ENCODE measurements at regions not wholly inside any gene's neighbourhood (a gene's known extent, or its start where the extent isn't known, plus 50 kb on each side); places are given as distances from the start of the nearest gene placed in this dataset.
A peak's percentile ranks its signal among the peaks of the same experiment; 100 is the strongest.
"Not testable (repeated sequence)": the region's sequence is repeated elsewhere in the genome, so short reads cannot be mapped to it uniquely, and the experiment has no call there.

DNA sequence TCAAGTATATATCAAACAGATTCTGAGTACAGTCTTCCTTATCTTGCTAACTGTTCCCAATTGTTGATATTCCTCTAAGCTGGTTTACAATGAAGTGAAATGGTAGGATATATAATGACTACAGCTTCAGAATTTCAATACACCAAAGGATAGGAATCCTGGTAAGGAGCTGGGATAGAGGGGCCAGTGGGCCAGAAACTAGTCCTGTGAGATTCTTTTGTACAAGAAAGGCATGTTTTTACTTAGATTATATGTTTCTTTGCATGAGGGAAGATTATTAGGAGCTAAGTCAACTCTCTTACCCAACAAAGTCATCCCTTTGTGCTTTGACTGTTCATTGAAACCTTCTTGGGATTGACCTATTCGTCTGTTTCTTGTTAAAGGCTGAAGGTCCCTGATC lies 435.7 kb downstream of the PLK2 start:
- DNase-seq (ENCODE audit: low read depth in 2 of 2) = no peak

DNA sequence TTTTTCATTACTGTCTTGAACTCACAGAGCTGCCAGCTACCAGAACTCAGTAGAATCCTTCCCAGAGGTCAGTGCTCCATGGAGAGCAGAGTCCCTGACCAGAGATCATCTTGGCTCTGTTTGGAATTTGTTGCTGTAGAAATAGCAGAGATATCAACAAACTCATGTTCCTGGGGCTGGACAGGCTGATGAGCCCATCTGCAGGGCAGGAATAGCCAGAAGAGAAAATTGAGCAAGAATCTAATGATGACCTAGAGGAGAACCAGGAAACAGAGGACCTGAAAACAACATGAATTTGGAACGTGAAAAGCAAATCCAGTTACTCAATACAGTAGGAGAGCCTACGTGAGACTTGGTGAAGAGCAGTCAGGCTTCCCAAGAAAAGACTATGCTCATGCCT lies 437.8 kb downstream of the PLK2 start:
- DNase-seq (ENCODE audit: low read depth in 2 of 2) = no peak

DNA sequence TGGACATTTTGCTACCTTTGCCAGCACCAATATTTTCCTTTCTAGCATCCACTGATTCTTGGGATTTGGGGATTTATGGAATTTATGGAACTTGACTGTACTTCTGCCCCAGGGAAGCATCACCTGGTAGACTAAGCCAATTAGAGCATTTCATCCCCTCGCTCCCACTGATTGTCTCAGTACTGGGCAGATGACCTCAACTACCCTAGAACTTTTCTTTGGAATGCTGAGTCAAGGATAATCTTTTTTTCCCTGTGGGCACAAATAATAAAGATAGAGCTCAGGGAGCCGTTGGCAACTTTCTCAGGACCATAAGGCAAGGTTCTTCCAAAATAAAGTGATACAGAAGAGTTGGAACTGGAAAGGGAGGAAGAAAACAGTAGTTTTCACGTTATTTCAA lies 438.4 kb downstream of the PLK2 start:
- no peak for DNase-seq (ENCODE audit: low read depth in 2 of 2)

GRCh38 chr5:58019614-58020013 lies 440.3 kb downstream of the PLK2 start:
- DNase-seq (ENCODE audit: low read depth in 2 of 2) = peak; percentile 55 to 91

DNA sequence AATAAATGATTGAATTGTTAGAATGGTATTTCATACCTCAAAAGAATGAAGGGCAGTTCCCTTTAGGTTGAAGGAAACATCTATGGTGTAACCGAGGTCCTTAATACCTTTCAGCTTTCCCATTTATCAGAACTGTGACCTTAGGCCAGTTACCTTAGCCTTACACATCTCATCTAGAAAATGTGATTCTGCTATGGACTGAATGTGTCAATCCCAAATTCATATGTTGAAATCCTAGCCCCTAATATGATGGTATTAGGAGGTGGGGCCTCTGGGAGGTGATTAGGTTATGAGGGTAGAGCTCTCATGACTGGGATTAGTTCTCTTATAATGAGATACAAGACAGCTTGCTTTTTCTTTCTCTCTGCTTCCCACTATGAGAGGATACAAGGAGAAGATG lies 441.9 kb downstream of the PLK2 start:
- DNase-seq (ENCODE audit: low read depth in 2 of 2) = no peak

DNA sequence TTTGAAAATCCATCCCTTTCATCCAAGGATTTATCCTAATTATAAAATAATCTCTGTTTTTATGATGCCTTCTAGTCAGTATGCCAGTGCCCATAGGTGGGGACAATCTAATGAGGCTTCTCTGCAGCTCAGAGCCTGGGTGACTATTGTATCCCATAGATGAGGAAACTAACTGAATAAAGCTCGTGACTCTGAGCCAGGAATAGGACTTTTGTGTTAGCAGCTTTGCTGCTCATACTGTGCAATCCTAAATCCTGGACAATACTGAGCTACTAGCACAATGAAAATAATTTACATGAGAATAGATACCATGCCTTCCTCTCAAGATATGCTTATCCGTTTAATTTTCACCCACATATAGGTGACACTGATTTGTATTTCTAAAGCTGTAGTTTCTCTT lies 443.0 kb downstream of the PLK2 start:
- no peak for DNase-seq (ENCODE audit: low read depth in 2 of 2)

DNA sequence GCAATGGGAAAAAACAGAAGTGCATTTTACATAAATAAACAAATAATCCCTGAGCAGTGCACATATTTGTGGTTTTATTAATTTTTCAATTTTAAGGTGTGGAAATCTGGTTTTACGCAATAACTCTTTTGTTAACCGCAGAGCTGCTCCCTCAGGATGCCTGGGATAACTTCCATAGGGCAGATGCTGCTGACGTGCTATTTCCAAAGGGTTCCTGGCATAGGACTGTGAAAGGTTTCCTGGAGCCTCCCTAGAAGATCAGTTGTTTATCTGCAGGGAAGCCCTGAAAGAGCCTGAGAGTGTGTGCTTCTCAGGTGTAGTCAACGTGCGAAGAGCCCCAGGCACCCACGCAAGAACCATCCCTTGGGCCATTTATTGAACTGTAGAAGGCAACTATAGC lies 443.5 kb downstream of the PLK2 start:
- DNase-seq (ENCODE audit: low read depth in 2 of 2) = no peak

DNA sequence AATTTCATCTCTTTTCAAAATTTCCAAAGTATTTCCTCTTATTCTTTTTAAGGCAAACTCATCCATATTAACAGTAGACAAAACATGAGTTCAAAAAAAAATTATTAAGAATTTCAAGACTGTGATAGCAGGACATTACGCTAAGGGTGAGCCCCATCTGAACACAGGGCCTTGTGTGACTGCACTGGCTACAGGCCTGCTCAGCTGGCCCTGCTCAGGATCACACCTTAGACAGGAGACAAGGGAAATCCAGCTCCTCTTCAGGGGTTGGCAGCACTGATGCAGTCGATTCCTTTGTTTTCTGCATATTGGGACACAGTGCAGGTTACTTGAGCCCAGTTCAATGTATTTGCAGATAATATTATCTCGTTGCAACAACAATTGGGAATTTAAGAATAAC lies 444.7 kb downstream of the PLK2 start:
- DNase-seq (ENCODE audit: low read depth in 2 of 2) = no peak

- no peak for DNase-seq (ENCODE audit: low read depth in 2 of 2)
Observed at GRCh38 chr5:58013542-58014258, 446.2 kb downstream of the PLK2 start.

DNA sequence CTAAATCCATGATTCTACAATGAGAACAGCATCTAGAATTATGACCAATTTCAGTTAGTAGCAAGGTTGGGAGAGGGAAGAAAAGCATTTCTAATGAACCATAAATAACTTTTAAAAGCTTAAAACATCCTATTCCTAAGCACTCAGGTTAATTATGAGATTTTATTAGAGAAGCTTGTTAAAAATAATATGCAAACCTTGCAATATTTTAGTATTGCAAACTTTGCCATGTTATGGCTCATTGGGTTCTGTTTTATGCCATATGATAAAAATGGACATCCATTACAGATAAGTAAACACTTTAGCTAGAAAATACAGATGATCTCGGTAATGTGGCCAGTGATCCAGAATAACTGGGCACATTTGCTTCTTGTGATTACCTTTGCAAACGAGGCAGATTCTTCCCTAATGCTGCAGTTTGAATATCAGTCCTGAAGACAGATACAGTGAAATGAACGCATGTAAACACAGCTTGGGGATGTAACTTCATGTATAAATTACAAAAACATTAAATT lies 447.0 kb downstream of the PLK2 start:
- no peak for DNase-seq (ENCODE audit: low read depth in 2 of 2)

DNA sequence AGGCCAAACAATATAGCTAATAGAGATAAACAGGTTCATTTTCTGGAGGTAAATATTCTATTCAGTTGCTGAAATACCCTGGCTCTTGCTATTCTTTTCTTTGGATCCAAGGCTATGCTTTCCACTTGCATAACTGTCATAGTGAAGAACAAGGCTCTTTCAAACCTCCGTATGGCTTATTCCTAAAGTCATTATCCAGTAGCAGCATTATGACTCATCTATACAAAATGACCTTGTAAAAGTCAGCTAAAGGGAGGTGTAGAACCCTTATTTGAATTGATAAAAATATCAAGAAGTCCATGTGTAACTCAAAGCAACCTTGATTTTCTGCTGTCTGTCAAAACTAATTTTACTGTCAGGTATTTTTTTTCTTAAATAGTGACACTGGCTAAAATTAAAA lies 447.8 kb downstream of the PLK2 start:
- DNase-seq (ENCODE audit: low read depth in 2 of 2) = no peak

- DNase-seq (ENCODE audit: low read depth in 2 of 2) = no peak
Observed at GRCh38 chr5:58011301-58011700, 448.6 kb downstream of the PLK2 start.

DNA sequence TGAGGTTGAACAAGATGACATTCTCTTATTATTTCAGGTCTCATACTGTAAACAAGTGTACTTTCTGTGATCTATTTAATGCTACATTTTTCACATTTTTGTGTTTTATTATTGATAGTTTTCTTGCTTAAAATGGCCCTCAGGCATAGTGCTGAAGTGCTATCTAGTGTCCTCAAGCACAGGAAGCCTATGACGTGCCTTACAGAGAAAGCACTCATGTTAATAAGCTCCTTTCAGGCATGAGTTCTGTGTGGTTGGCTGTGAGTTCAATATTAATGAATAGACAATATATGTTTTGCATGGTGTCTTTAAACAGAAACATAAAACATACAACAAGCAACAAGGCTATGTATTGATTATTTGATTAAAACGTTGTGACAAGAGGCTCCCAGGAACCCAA lies 450.1 kb downstream of the PLK2 start:
- DNase-seq (ENCODE audit: low read depth in 2 of 2) = no peak

- DNase-seq (ENCODE audit: low read depth in 2 of 2) = peak in 1 of 2 donors; percentile 71
Observed at GRCh38 chr5:58002323-58002722, 457.6 kb downstream of the PLK2 start.

- no peak for DNase-seq (ENCODE audit: low read depth in 2 of 2)
Observed at GRCh38 chr5:57993866-57994265, 466.0 kb downstream of the PLK2 start.

GRCh38 chr5:57989378-57989777 lies 470.5 kb downstream of the PLK2 start:
- peak in 1 of 2 donors; percentile 82 for DNase-seq (ENCODE audit: low read depth in 2 of 2)

DNA sequence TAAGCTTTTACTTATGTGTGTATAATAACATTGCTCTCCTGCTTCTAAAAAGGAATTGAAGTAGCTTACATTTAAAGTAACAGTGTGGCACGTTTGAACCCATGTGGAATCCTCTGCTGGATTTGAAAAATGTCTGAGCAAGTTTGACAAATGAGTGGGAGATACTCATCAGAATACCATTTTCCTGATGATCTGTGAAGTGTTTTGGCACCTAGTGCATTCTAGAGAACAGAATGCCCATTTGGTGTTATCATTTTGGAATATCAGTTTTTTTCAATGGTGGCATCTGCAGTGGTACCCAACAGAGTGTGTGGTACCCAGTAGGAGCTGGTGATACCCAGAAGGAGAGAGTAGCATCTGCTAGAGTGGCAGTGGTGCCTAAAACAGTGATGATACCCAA lies 471.1 kb downstream of the PLK2 start:
- DNase-seq (ENCODE audit: low read depth in 2 of 2) = no peak

GRCh38 chr5:57987552-57987951 lies 472.3 kb downstream of the PLK2 start:
- no peak for DNase-seq (ENCODE audit: low read depth in 2 of 2)

DNA sequence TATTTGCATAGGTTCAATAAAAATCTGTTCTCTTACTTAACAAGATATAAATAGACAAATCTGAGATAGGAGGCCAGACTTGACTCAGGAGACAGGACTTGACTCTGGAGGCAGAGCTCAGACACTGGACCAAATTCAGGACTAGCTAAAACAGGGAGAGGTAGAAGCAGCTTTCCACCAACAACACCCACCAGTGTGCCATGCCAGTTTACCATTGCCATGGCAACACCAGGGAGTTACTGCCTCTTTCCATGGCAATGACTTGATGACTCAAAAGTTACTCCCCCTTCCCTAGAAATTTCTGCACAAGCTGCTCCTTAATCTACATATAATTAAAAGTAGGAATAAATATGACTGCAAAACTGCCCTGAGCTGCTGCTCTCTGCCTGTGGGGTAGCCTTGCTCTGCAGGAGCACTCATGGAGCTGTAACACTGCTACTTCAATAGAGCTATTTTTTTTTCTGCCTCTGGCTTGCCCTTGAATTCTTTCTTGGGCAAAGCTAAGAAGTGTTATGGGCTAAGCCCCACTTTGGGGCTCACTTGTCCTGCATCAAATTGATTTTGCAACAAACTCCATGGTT lies 473.0 kb downstream of the PLK2 start:
- peak in 1 of 2 donors; percentile 26 for DNase-seq (ENCODE audit: low read depth in 2 of 2)

GRCh38 chr5:57983426-57983825 lies 476.5 kb downstream of the PLK2 start:
- no peak for DNase-seq (ENCODE audit: low read depth in 2 of 2)

- DNase-seq (ENCODE audit: low read depth in 2 of 2) = no peak
Observed at GRCh38 chr5:57979671-57980070, 480.2 kb downstream of the PLK2 start.

GRCh38 chr5:57976506-57976905 lies 483.4 kb downstream of the PLK2 start:
- peak in 1 of 2 donors; percentile 5 for DNase-seq (ENCODE audit: low read depth in 2 of 2)

GRCh38 chr5:57972099-57972498 lies 487.8 kb downstream of the PLK2 start:
- not testable (repeated sequence) for DNase-seq (ENCODE audit: low read depth in 2 of 2)
